Hepatocyte (in vitro differentiated cells): ENCODE measurements at regions not wholly inside any gene's neighbourhood (a gene's known extent, or its start where the extent isn't known, plus 50 kb on each side); places are given as distances from the start of the nearest gene placed in this dataset.
"Not testable (repeated sequence)": the region's sequence is repeated elsewhere in the genome, so short reads cannot be mapped to it uniquely, and the experiment has no call there.

ENCODE experiments used
- DNase-seq: peaks from one replicate; pipeline ENCODE4 v3.0.0-alpha.2; 2016; ENCODE audit warnings: low spot score
- H2AFZ ChIP-seq: fragments of 200-600 bp; sonication (generic); 2 replicates; pipeline ENCODE4 v1.6.0; 2016; ENCODE audit warnings: antibody characterized with exemption, mild to moderate bottlenecking
- H3K27ac ChIP-seq: fragments of 200-600 bp; sonication (generic); 2 replicates; pipeline ENCODE4 v1.5.1; 2016; ENCODE audit warnings: mild to moderate bottlenecking
- H3K27me3 ChIP-seq: fragments of 200-600 bp; sonication (generic); 2 replicates; pipeline ENCODE4 v1.6.1; 2016
- H3K36me3 ChIP-seq: fragments of 200-600 bp; sonication (generic); replicated peaks from 2 replicates; pipeline ENCODE4 v1.5.1; 2016; ENCODE audit warnings: low read depth; ENCODE audit not compliant: insufficient read depth
- H3K4me1 ChIP-seq: fragments of 200-600 bp; sonication (generic); 2 replicates; pipeline ENCODE4 v1.5.1; 2016; ENCODE audit warnings: mild to moderate bottlenecking, moderate library complexity; ENCODE audit not compliant: insufficient read depth
- H3K4me2 ChIP-seq: fragments of 200-600 bp; sonication (generic); 2 replicates; pipeline ENCODE4 v1.6.0; 2016
- H3K4me3 ChIP-seq: fragments of 200-600 bp; sonication (generic); 2 replicates; pipeline ENCODE4 v1.5.1; 2016; ENCODE audit warnings: mild to moderate bottlenecking
- H3K79me2 ChIP-seq: fragments of 200-600 bp; sonication (generic); 2 replicates; pipeline ENCODE4 v1.6.0; 2017; ENCODE audit warnings: mild to moderate bottlenecking
- H3K9me2 ChIP-seq: fragments of 200-600 bp; sonication (generic); replicated peaks from 2 replicates; pipeline ENCODE4 v1.6.0; 2017; ENCODE audit warnings: mild to moderate bottlenecking; ENCODE audit not compliant: insufficient read depth
- H3K9me3 ChIP-seq: fragments of 200-600 bp; sonication (generic); 2 replicates; pipeline ENCODE4 v1.5.1; 2016; ENCODE audit warnings: low read depth, mild to moderate bottlenecking
- H4K20me1 ChIP-seq: fragments of 200-600 bp; sonication (generic); 2 replicates; pipeline ENCODE4 v1.6.0; 2016; ENCODE audit warnings: mild to moderate bottlenecking; ENCODE audit not compliant: insufficient read depth, poor library complexity, severe bottlenecking
- EZH2 ChIP-seq: fragments of 200-600 bp; sonication (generic); IDR thresholded peaks from 2 replicates; pipeline ENCODE4 v1.6.1; 2016; ENCODE audit warnings: antibody characterized with exemption, mild to moderate bottlenecking, borderline replicate concordance
- EZH2phosphoT487 ChIP-seq: fragments of 200-600 bp; sonication (generic); IDR thresholded peaks from one replicate; pipeline ENCODE4 v1.6.1; 2018; ENCODE audit warnings: antibody characterized with exemption, mild to moderate bottlenecking, low read depth, moderate library complexity; ENCODE audit not compliant: unreplicated experiment, severe bottlenecking
- WGBS: methylation state at CpG from one replicate; pipeline ENCODE4 v1.1.6; 2016; ENCODE audit warnings: low lambda C conversion rate; ENCODE audit errors: missing lambda C conversion rate; 5-methylcytosine and 5-hydroxymethylcytosine counted together
- TF ChIP-seq, protein P1 (sequence below): fragments of 200-600 bp; sonication (generic); IDR thresholded peaks from 2 replicates; pipeline ENCODE4 v1.5.1; 2016; ENCODE audit warnings: antibody characterized with exemption, mild to moderate bottlenecking; ENCODE audit not compliant: poor library complexity

DNA sequence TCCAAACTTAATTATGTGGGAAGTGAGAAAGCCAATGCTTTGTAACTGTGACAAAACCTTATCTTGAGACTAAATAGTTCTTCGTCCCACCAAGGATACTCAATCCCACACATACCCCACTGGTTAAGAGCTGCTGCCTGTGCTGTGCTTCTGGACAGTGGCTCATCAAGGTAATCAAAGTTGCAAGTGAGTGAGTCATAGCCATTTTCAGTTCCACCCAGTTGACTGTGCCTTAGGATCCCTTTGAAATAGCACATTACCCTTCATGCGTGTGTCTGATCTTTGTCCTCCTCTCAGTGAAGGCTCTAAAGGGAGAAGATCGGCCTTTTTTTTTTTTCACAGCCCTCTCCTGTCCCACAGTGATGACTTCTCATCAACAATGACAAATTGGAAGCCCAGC is 706.0 kb upstream of the AUTS2 start:
- no peaks in the 10 kb centered on the region for H3K36me3 ChIP-seq
- no peaks in the 10 kb centered on the region for H4K20me1 ChIP-seq
- H3K9me2 ChIP-seq = no peaks in the 10 kb centered on the region
- DNase-seq = peak; percentile 37
- TF ChIP-seq EZH2phosphoT487 = no peak
- TF ChIP-seq, protein P1, sequence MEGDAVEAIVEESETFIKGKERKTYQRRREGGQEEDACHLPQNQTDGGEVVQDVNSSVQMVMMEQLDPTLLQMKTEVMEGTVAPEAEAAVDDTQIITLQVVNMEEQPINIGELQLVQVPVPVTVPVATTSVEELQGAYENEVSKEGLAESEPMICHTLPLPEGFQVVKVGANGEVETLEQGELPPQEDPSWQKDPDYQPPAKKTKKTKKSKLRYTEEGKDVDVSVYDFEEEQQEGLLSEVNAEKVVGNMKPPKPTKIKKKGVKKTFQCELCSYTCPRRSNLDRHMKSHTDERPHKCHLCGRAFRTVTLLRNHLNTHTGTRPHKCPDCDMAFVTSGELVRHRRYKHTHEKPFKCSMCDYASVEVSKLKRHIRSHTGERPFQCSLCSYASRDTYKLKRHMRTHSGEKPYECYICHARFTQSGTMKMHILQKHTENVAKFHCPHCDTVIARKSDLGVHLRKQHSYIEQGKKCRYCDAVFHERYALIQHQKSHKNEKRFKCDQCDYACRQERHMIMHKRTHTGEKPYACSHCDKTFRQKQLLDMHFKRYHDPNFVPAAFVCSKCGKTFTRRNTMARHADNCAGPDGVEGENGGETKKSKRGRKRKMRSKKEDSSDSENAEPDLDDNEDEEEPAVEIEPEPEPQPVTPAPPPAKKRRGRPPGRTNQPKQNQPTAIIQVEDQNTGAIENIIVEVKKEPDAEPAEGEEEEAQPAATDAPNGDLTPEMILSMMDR = no peak
- no peak for TF ChIP-seq EZH2
- H2AFZ ChIP-seq = no peak overlapping the region
- H3K27me3 ChIP-seq = no peaks in the 10 kb centered on the region
- H3K4me3 ChIP-seq = no peak overlapping the region
- no peaks in the 10 kb centered on the region for H3K9me3 ChIP-seq
- H3K27ac ChIP-seq = peak overlapping the region; percentile 46
- H3K4me2 ChIP-seq = no peak overlapping the region
- H3K79me2 ChIP-seq = no peaks in the 10 kb centered on the region
- no peaks in the 10 kb centered on the region for H3K4me1 ChIP-seq
- WGBS = 35% methylated on average over 3 of the region's 3 CpGs

DNA sequence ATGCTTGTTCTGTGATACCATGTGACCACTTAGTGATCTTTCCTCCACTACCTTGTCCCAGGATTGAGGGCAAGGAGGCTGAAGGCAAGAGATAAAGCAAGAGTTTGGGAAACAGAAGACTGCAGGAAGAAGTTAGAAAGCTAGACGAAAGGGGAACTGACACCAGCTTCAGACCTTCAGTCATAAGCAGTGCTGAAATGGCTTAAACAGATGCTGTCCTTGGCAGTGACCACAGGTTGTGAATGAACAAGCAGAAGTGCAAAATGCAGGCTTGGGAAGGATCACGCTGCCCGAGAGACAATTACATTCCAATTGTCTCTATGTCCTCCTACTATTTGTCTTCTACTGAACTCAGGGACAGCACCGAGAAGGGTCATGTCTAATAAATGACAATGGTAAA is 704.9 kb upstream of the AUTS2 start:
- Histone ChIP-seq H3K4me1 (no peaks in the 10 kb centered on the region), H3K4me2 (no peak overlapping the region), H3K4me3 (no peak overlapping the region), H2AFZ (no peak overlapping the region), H3K27me3 (no peaks in the 10 kb centered on the region), H3K36me3 (no peaks in the 10 kb centered on the region), H3K9me3 (no peaks in the 10 kb centered on the region), H3K79me2 (no peaks in the 10 kb centered on the region), H3K27ac (no peak overlapping the region), H3K9me2 (no peaks in the 10 kb centered on the region), H4K20me1 (no peaks in the 10 kb centered on the region)
- WGBS = 89% methylated on average over 4 of the region's 4 CpGs
- DNase-seq = no peak
- TF ChIP-seq, protein P1 = no peak
- TF ChIP-seq EZH2 (no peak), EZH2phosphoT487 (no peak)

DNA sequence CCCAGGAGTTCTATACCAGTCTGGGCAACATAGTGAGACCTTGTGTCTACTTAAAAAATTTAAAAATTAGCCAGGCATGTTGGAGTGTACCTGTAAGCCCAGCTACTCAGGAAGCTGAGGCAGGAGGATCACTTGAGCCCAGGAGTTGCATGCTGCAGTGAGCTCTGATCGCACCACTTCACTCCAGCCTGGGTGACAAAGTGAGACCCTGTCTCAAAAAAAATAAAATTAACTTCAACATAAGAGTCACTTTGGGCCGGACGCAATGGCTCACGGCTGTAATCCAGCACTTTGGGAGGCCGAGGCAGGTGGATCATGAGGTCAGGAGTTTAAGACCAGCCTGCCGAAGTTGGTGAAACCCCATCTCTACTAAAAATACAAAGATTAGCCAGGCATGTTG is 699.1 kb upstream of the AUTS2 start:
- H2AFZ ChIP-seq, H3K4me2 ChIP-seq, H3K79me2 ChIP-seq, H3K4me1 ChIP-seq, H3K4me3 ChIP-seq, H3K27ac ChIP-seq, H3K9me2 ChIP-seq, H3K27me3 ChIP-seq, H3K9me3 ChIP-seq, H3K36me3 ChIP-seq, DNase-seq, H4K20me1 ChIP-seq: not testable (repeated sequence)
- WGBS = 95% methylated on average over 6 of the region's 6 CpGs

DNA sequence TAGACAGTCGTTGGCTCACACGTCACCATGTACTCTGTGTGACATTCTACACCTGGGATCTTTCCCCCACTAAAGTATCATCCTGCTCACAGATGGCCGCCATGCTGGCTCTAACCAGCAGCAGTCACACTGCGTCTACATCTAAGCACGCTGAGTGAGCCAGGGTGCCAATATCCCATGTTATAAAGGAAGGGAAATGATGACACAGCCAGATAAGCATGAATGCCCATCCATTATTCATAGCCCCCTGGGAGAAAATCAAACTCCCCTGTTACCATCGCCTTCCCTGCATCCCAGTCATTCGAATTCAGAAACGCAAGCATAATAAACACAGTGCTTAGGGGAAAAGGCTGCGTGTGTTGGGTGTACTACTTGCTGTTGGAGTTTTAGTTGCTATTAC is 698.2 kb upstream of the AUTS2 start:
- Histone ChIP-seq H2AFZ (no peak overlapping the region), H3K4me2 (no peak overlapping the region), H3K4me1 (no peaks in the 10 kb centered on the region), H3K9me2 (no peaks in the 10 kb centered on the region), H3K27me3 (no peaks in the 10 kb centered on the region), H3K36me3 (no peaks in the 10 kb centered on the region), H3K27ac (no peak overlapping the region), H3K4me3 (no peak overlapping the region), H3K79me2 (no peaks in the 10 kb centered on the region), H4K20me1 (no peaks in the 10 kb centered on the region), H3K9me3 (no peaks in the 10 kb centered on the region)
- no peak for DNase-seq
- TF ChIP-seq EZH2 (no peak), EZH2phosphoT487 (no peak)
- TF ChIP-seq, protein P1 = no peak
- 95% methylated on average over 9 of the region's 9 CpGs for WGBS
